MV-4-11 (cell line): ENCODE measurements at regions not wholly inside any gene's neighbourhood (a gene's known extent, or its start where the extent isn't known, plus 50 kb on each side); places are given as distances from the start of the nearest gene placed in this dataset.
A peak's percentile ranks its signal among the peaks of the same experiment; 100 is the strongest.

Experiments
- DNase-seq: peaks from one replicate; lab custom pipeline; 2025; lab: John Stamatoyannopoulos, UW

- DNase-seq: no peak
These were observed 61.1 kb upstream of the UGP2 start for GRCh38 chr2:63780518-63781155.

GRCh38 chr2:63784461-63784860 lies 57.2 kb upstream of the UGP2 start:
- DNase-seq: no peak

- DNase-seq: no peak
These were observed 56.6 kb upstream of the UGP2 start for GRCh38 chr2:63785096-63785495.

- no peak for DNase-seq
These were observed 55.2 kb upstream of the UGP2 start for GRCh38 chr2:63786471-63786870.

- DNase-seq: no peak
These were observed 53.6 kb upstream of the UGP2 start for GRCh38 chr2:63788071-63788470.

GRCh38 chr2:63789338-63790020 lies 52.2 kb upstream of the UGP2 start:
- DNase-seq: no peak

- DNase-seq: no peak
These were observed 51.2 kb upstream of the UGP2 start for GRCh38 chr2:63790491-63790890.

- peak; percentile 6 for DNase-seq
These were observed 50.8 kb upstream of the UGP2 start for GRCh38 chr2:63790906-63791305.

GRCh38 chr2:63791387-63791786 lies 50.3 kb upstream of the UGP2 start:
- DNase-seq: no peak
